Motor neuron (in vitro differentiated cells): ENCODE measurements at regions not wholly inside any gene's neighbourhood (a gene's known extent, or its start where the extent isn't known, plus 50 kb on each side); places are given as distances from the start of the nearest gene placed in this dataset.

Experiments
- ATAC-seq, 8 experiments: fragments of 200-7000 bp; cut with Tn5 transposase; replicated peaks in 6 of 8; 2 replicates each; pipeline ENCODE4 v1.8.0; 2021; ENCODE audit warnings: mild to moderate bottlenecking in 8 of 8, moderate library complexity in 8 of 8
- H3K27ac ChIP-seq, 2 donors: fragments of 250-450 bp; sonication (Bioruptor Pico); 2 replicates each; pipeline ENCODE4 v1.9.0; 2021; ENCODE audit warnings: antibody characterized with exemption in 2 of 2, mild to moderate bottlenecking in 2 of 2, moderate library complexity in 1 of 2
- H3K4me1 ChIP-seq, 2 donors: fragments of 250-450 bp; sonication (Bioruptor Pico); replicated peaks in 1 of 2; 2 replicates each; pipeline ENCODE4 v1.6.1; 2021; ENCODE audit warnings: antibody characterized with exemption in 2 of 2, mild to moderate bottlenecking in 2 of 2, moderate library complexity in 1 of 2
- H3K4me3 ChIP-seq, 5 donors: fragments of 250-450 bp; sonication (Bioruptor Pico); 2 replicates each; pipeline ENCODE4 v1.9.0; 2021; ENCODE audit warnings: antibody characterized with exemption in 5 of 5, mild to moderate bottlenecking in 5 of 5, moderate library complexity in 4 of 5
- WGBS, 10 experiments: fragments of 450-650 bp; shearing (Covaris generic); methylation state at CpG; one replicate each; pipeline ENCODE4 v1.0.0; 2022; 5-methylcytosine and 5-hydroxymethylcytosine counted together
- in situ Hi-C, 9 experiments: fragments of 400-800 bp; cut with MboI; loops; one replicate each; pipeline ENCODE4 v1.15.0; 2021; ENCODE audit warnings: low sequenced_read_pairs in 9 of 9, low pct_unique_long_range_greater_than_20kb in 2 of 9; ENCODE audit not compliant: unreplicated experiment in 9 of 9

DNA sequence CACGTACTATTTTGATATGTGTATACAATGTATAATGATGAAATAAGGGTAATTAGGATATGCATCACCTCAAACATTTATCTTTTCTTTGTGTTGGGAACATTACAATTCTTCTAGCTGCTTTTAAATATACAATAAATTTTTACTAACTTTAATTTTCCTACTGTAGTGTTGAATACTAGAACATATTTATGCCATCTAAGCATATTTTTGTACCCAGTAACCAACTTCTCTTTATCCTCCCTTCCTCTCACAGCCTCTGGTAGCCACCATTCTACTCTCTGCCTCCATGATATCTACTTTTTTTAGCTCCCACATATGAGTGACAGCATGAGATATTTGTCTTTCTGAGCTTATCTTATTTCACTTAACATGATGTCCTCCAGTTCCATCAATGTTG lies 468.0 kb downstream of the COL11A1 start:
- in situ Hi-C loops = no loop called here
- Histone ChIP-seq H3K4me1 (no peaks in the 10 kb centered on the region), H3K27ac (no peak overlapping the region), H3K4me3 (no peak overlapping the region)
- 0 to 88% (median 67%) methylated on average over 1 of the region's 1 CpG; no CpG with 5 or more reads in 3 of the 10 experiments for WGBS, 10 experiments
- no peak for ATAC-seq

DNA sequence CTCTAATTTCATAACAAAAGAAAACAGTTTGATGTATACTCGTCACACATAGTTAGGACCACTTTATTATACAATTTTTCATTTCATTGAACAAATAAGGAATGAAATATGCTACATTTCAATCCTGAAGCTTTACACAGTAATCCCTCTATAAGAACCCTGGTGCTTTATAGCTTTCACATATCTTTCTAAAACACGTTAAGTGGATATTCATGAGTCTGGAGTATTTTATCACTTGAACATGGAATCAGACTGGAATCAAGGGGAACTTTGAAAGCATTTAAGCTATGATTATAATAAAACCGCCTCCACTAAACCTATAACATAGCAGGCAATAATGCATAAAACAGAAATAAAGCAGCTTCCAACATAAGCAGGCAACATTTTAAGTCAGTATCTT lies 476.6 kb downstream of the COL11A1 start:
- no peak overlapping the region for H3K27ac ChIP-seq
- WGBS, 10 experiments = 0 to 83% (median 61%) methylated on average over 1 to 3 of the region's 3 CpGs
- in situ Hi-C loops = no loop called here
- ATAC-seq = no peak
- H3K4me3 ChIP-seq = no peak overlapping the region
- H3K4me1 ChIP-seq = no peaks in the 10 kb centered on the region

DNA sequence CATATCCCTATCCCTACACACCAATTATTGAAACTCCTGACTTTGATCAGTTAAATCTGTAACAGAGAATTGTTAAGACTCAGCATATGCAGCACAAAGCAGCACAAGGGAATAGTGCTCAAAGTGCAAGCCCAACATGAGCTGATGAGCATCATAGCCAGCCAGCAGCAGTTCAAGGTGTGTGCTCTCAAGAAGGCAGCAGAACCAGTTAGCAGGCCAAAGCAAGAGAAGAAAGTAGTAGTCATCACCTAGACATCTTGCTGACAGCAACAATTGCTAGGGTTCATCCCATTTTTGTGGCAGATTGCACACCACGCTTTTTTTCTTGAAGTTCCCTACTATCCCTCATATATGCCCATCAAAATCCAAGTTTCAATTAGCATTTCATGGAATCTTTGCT lies 478.3 kb downstream of the COL11A1 start:
- ATAC-seq = no peak
- H3K27ac ChIP-seq = no peak overlapping the region
- H3K4me3 ChIP-seq = no peak overlapping the region
- WGBS, 10 experiments = 50 to 100% (median 93%) methylated on average over 1 of the region's 1 CpG; no CpG with 5 or more reads in 5 of the 10 experiments
- in situ Hi-C loops = no loop called here
- no peaks in the 10 kb centered on the region for H3K4me1 ChIP-seq

DNA sequence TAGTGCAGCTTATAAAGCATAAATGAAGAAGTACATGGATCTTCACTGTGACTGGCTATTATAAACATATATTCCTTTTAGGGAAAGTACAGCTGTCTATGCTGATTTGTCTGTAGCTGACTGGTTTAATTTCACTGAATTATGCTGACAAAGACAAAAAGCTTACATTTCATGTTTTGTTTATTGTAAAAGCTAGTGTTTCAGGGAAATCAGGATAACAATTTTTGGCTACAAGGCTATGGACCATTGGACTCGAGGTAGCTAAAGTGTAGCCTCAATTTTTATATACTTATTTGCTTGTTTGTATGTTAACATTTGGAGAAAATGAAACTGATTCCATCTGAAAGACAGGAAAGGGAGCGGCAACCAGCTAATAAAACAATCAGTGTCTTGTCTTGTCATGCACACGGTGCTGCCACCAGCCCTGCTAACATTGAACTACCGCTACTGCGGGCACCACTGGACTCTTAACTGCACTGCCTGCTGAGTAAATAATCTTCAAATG lies 480.2 kb downstream of the COL11A1 start:
- H3K4me3 ChIP-seq = no peak overlapping the region
- in situ Hi-C loops = no loop called here
- no peaks in the 10 kb centered on the region for H3K4me1 ChIP-seq
- 0 to 83% (median 63%) methylated on average over 3 to 5 of the region's 5 CpGs; no CpG with 5 or more reads in 1 of the 10 experiments for WGBS, 10 experiments
- ATAC-seq = peak in 4 of 8 experiments; percentile 63 to 82 (median 77)
- H3K27ac ChIP-seq = no peak overlapping the region

DNA sequence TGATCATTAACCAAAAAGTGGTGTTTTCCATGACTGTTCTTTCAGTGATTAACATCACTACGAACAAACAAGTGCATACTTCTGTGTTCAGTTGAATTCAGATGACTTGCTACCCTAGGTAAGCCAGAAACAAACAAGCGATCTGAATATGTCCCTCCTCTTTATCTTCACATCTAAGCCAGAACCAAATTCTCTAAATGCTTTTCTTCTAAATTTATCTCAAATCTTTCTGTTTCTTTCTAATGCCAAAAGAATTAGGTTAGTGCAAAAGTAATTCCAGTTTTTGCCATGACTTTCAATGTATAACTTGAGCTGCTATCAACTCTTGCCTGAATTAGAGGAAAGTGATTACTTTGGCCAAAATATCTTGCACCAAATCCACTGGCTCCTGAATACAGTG lies 481.2 kb downstream of the COL11A1 start:
- in situ Hi-C loops = no loop called here
- 0 to 100% (median 76%) methylated on average over 1 to 2 of the region's 2 CpGs for WGBS, 10 experiments
- Histone ChIP-seq H3K4me3 (no peak overlapping the region), H3K4me1 (no peaks in the 10 kb centered on the region), H3K27ac (no peak overlapping the region)
- ATAC-seq = no peak

DNA sequence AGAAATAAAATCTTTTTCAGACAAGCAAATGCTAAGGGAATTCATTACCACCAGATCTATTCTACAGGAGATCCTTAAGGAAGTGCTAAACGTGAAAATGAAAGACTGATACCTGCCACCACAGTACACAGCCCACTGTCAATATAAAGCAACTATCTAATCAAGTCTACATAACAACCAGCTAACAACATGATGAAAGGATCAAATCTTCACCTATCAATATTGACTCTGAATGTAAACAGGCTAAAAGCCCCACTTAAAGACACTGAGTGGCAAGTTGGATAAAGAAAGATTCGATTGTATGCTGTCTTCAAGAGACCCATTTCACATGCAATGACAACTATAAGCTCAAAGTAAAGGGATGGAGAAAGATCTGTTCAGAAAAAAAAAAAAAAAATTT lies 492.4 kb downstream of the COL11A1 start:
- Histone ChIP-seq H3K4me1 (no peaks in the 10 kb centered on the region), H3K4me3 (no peak overlapping the region), H3K27ac (no peak overlapping the region)
- in situ Hi-C loops = no loop called here
- no peak for ATAC-seq
- 0 to 83% (median 64%) methylated on average over 1 to 2 of the region's 2 CpGs for WGBS, 10 experiments

DNA sequence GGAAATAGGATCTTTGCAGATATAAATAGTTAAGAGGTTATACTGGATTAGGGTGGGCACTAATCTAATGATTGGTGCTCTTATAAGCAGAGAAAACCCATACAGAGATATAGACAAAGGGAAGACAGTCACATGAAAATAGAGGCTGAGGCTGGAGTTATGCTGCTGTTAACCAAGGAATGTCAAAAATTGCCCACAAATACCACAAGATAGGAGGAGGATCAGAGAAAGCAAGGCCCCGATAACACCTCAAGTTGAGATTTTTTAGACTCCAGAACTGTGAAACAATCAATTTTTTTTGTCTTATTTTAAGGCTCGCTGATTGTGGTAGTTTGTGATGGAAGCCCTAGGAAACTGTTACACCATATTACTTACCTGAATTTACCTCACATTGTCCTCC lies 513.2 kb downstream of the COL11A1 start:
- in situ Hi-C loops = no loop called here
- 25 to 100% (median 83%) methylated on average over 1 to 2 of the region's 2 CpGs; no CpG with 5 or more reads in 2 of the 10 experiments for WGBS, 10 experiments
- H3K4me3 ChIP-seq = no peak overlapping the region
- no peak for ATAC-seq
- no peaks in the 10 kb centered on the region for H3K4me1 ChIP-seq
- no peak overlapping the region for H3K27ac ChIP-seq

DNA sequence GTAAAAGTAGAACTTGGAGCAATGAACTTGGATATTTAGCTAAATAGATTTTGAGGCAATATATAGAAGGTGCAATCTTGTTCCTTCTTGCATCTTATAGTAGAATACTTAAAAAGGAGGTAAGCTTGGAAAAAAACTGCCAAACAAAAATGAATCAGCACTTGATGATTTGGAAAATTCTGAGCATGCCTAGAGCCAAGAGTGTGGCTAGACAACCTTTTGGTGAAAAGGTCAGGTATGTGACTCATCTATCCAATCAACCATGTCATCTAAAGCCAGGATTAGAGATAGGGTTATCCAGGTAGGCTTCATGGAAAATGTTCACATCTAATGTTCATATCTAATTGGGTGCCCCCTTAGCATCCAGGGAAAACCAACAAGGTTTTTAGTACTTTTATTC lies 515.0 kb downstream of the COL11A1 start:
- Histone ChIP-seq H3K27ac (no peak overlapping the region), H3K4me1 (no peaks in the 10 kb centered on the region), H3K4me3 (no peak overlapping the region)
- in situ Hi-C loops = no loop called here
- no peak for ATAC-seq

DNA sequence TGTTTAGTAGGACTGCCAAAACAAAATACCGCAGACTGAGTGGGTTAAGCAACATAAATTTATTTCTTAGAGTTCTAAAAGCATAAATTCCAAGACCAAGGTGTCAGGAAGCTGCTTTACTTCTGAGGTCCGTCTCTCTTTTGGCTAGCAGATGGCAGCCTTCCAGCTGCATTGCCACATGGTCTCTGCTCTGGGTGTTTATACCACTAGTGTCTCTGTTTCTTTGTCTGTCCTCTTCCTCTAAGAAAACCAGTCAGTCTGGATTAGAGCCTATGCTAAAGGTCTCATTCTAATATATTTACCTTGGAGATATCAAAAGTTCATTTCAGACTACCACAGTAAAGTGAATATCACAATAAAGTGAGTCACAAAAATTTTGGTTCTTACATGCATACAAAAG lies 519.8 kb downstream of the COL11A1 start:
- H3K27ac ChIP-seq = no peak overlapping the region
- 0 to 92% (median 78%) methylated on average over 1 to 2 of the region's 2 CpGs for WGBS, 10 experiments
- ATAC-seq = no peak
- H3K4me3 ChIP-seq = no peak overlapping the region
- in situ Hi-C loops = no loop called here
- no peaks in the 10 kb centered on the region for H3K4me1 ChIP-seq

DNA sequence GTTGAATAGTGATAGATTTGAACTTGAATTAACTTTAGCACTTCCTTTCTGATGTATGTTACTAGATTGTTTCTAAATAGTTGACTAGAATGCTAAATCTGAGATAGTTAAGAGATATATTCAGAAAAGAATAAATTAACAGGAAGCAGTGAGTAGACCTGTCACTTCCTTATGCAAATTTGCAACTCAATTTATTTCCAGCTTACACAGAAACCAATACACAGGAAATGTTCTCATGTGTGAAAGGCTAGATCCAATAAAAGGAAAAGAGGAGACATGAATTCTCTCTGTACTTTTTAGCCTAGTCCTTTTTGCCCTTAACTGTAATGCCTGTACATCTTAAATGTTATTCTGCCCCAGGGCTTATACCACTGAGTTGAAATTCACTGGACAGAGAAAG lies 522.3 kb downstream of the COL11A1 start:
- no peak overlapping the region for H3K27ac ChIP-seq
- no peaks in the 10 kb centered on the region for H3K4me1 ChIP-seq
- no peak for ATAC-seq
- no peak overlapping the region for H3K4me3 ChIP-seq
- in situ Hi-C loops = no loop called here

DNA sequence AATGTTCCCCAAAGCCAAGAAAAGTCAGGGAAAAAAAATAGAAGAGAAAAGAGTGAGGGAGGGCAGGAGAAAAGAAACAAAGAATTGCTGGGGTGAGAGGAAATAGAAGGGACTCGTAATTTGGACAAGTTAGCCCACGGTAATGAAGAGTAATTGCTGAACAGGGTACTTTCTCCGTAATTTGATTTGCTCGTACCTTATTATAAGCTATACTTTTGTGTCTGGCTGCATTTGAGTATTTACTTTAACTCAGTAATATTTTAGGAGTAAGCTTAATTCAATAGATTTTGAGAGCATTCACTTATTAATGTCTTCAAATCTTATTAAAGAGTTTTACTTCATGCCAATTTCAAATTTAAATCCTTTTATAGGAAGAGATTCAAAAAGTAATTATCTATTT lies 527.5 kb downstream of the COL11A1 start:
- Histone ChIP-seq H3K27ac (no peak overlapping the region), H3K4me3 (no peak overlapping the region), H3K4me1 (no peaks in the 10 kb centered on the region)
- ATAC-seq = no peak
- in situ Hi-C loops = no loop called here
- WGBS, 10 experiments = 0 to 91% (median 85%) methylated on average over 1 to 4 of the region's 4 CpGs

DNA sequence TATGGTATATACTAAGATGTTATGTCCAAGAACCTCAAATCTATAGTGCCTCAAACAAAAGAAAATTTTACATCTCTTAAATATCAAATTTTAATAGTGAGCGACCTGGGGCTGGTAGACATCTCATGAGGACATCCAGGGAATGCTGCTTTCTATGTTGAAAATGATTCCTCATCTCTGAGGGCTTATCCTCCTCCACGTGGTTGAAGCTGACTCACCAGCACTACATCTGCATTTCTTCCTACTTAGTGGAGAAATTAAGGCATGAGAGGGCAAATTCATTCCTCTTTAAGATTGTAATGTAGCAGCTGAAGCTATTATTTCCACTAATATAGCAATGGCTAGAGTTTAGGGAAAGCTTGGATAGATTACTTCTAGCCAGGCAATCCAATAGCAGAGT lies 529.5 kb downstream of the COL11A1 start:
- peak in 2 of 8 experiments; percentile 43 to 62 for ATAC-seq
- H3K4me1 ChIP-seq = no peaks in the 10 kb centered on the region
- in situ Hi-C loops = no loop called here
- H3K4me3 ChIP-seq = no peak overlapping the region
- WGBS, 10 experiments = 0 to 80% (median 57%) methylated on average over 1 to 2 of the region's 2 CpGs; no CpG with 5 or more reads in 1 of the 10 experiments
- no peak overlapping the region for H3K27ac ChIP-seq

DNA sequence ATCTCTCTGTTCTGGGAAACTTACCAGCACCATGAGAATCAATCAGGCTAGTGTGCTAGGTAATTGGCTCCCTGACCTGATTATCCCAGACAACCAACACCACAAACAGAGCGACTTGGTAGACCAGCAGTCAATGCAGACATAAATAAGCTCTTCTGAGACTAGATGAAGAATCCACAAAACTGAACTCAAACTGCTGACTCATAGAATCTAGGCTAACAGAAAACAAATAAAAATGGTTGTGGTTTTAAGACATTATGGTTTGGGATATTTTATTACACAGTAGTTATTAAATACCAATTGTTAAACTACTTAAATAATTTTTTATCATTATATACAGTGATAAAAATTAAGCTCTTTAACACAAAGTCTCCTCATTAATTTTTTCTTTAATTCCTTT lies 535.7 kb downstream of the COL11A1 start:
- in situ Hi-C loops = loop anchor here in 1 of 9 experiments (25.0 kb wide), 1 partner anchor 940 kb away; no protein-coding TSS in a partner anchor
- Histone ChIP-seq H3K27ac (no peak overlapping the region), H3K4me3 (no peak overlapping the region), H3K4me1 (no peaks in the 10 kb centered on the region)
- 0 to 100% (median 100%) methylated on average over 1 of the region's 1 CpG; no CpG with 5 or more reads in 5 of the 10 experiments for WGBS, 10 experiments
- ATAC-seq = no peak

DNA sequence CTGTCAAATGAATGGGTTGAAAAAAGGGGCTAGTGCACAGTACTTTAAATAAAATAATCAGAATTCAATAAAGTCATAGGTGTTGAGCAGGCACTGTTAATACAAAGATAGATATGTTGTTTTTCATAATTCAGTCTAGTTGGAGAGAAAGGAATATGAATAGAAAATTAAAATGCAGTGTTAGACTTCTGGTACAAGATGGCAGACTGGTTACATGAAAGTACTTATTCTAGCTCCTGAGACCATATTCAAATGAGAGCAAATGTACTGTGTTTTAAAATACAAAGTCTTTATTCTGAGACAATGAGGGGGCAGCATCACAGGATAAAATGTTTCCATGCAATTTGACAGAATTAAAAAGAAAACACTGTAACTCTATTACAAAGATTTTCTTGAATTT lies 542.1 kb downstream of the COL11A1 start:
- no peak overlapping the region for H3K4me3 ChIP-seq
- ATAC-seq = no peak
- H3K27ac ChIP-seq = no peak overlapping the region
- no peaks in the 10 kb centered on the region for H3K4me1 ChIP-seq
- in situ Hi-C loops = loop anchor here in 1 of 9 experiments (25.0 kb wide), 1 partner anchor 946 kb away; no protein-coding TSS in a partner anchor
